CD14-positive monocyte (primary cell): ENCODE measurements at regions not wholly inside any gene's neighbourhood (a gene's known extent, or its start where the extent isn't known, plus 50 kb on each side); places are given as distances from the start of the nearest gene placed in this dataset.
"Not testable (repeated sequence)": the region's sequence is repeated elsewhere in the genome, so short reads cannot be mapped to it uniquely, and the experiment has no call there.

Experiments
- DNase-seq, 3 donors: peaks; one replicate each; pipeline ENCODE4 v3.0.0-alpha.2; 2011 to 2022
- H2AFZ ChIP-seq: 2 replicates; pipeline ENCODE4 v1.6.0; 2012; ENCODE audit warnings: mild to moderate bottlenecking, low read depth, low read length, inconsistent platforms; ENCODE audit not compliant: insufficient read depth, poor library complexity, severe bottlenecking
- H3K27ac ChIP-seq, 2 donors: 1 replicate in 1 of 2; 2 replicates in 1 of 2; pipeline ENCODE4 v1.5.1; 2012 to 2013; ENCODE audit warnings: low read length in 2 of 2, control low read depth in 1 of 2, inconsistent platforms in 1 of 2, low read depth in 1 of 2, mild to moderate bottlenecking in 1 of 2
- H3K27me3 ChIP-seq, 2 donors: one replicate each; pipeline versions ENCODE4 v1.6.0 to v1.6.1; 2011 to 2013; ENCODE audit warnings: low read length in 2 of 2; ENCODE audit not compliant: control insufficient read depth in 2 of 2, insufficient read depth in 2 of 2
- H3K36me3 ChIP-seq, 2 donors: replicated peaks in 1 of 2; 1 replicate in 1 of 2; 2 replicates in 1 of 2; pipeline versions ENCODE4 v1.5.1 to v1.6.1; 2012 to 2013; ENCODE audit warnings: low read length in 2 of 2, control low read depth in 1 of 2, inconsistent platforms in 1 of 2, mild to moderate bottlenecking in 1 of 2; ENCODE audit not compliant: insufficient read depth in 2 of 2, control insufficient read depth in 1 of 2
- H3K4me1 ChIP-seq, 2 donors: 1 replicate in 1 of 2; 2 replicates in 1 of 2; pipeline versions ENCODE4 v1.5.1 to v1.6.1; 2012 to 2013; ENCODE audit warnings: low read length in 2 of 2, control low read depth in 1 of 2, inconsistent platforms in 1 of 2, mild to moderate bottlenecking in 1 of 2, moderate library complexity in 1 of 2; ENCODE audit not compliant: insufficient read depth in 2 of 2, control insufficient read depth in 1 of 2
- H3K4me2 ChIP-seq: replicated peaks from 2 replicates; pipeline ENCODE3; 2012; ENCODE audit warnings: low read length, moderate library complexity, mild to moderate bottlenecking; ENCODE audit not compliant: poor library complexity, severe bottlenecking; ENCODE audit errors: extremely low read depth
- H3K4me3 ChIP-seq, 3 experiments: fragments of 200-600 bp in 1 of 3; sonication (generic) in 1 of 3; replicated peaks in 1 of 3; 1 replicate in 2 of 3; 2 replicates in 1 of 3; pipeline ENCODE4 v1.5.1; 2011 to 2013; ENCODE audit warnings: low read length in 3 of 3, mild to moderate bottlenecking in 3 of 3, control low read depth in 2 of 3, low read depth in 2 of 3, inconsistent platforms in 1 of 3, moderate library complexity in 1 of 3
- H3K79me2 ChIP-seq: 2 replicates; pipeline ENCODE4 v1.6.0; 2012; ENCODE audit warnings: mild to moderate bottlenecking, control low read depth, inconsistent platforms, low read length, moderate library complexity; ENCODE audit not compliant: insufficient read depth
- H3K9ac ChIP-seq: 2 replicates; pipeline ENCODE4 v1.6.0; 2017; ENCODE audit warnings: low read length, mild to moderate bottlenecking; ENCODE audit not compliant: insufficient read depth, poor library complexity, severe bottlenecking
- H3K9me3 ChIP-seq, 2 donors: replicated peaks in 1 of 2; 1 replicate in 1 of 2; 2 replicates in 1 of 2; pipeline versions ENCODE4 v1.5.1 to v1.6.1; 2012 to 2013; ENCODE audit warnings: low read length in 2 of 2, control low read depth in 1 of 2; ENCODE audit not compliant: control insufficient read depth in 1 of 2, insufficient read depth in 1 of 2
- H4K20me1 ChIP-seq: 2 replicates; pipeline ENCODE4 v1.6.0; 2012; ENCODE audit warnings: mild to moderate bottlenecking, low read length, control low read depth, moderate library complexity; ENCODE audit not compliant: insufficient read depth
- H3K27ac Mint-ChIP-seq, 7 donors: one replicate each; pipeline ENCODE4 v1.8.0; 2020; ENCODE audit warnings: mild to moderate bottlenecking in 7 of 7, mixed read lengths in 7 of 7, moderate library complexity in 6 of 7, inconsistent platforms in 2 of 7
- H3K27me3 Mint-ChIP-seq, 3 donors: one replicate each; pipeline ENCODE4 v1.8.0; 2021 to 2022; ENCODE audit warnings: low read depth in 3 of 3, mild to moderate bottlenecking in 3 of 3, mixed read lengths in 3 of 3, moderate library complexity in 3 of 3, inconsistent platforms in 1 of 3
- H3K36me3 Mint-ChIP-seq, 2 donors: one replicate each; pipeline ENCODE4 v1.8.0; 2020; ENCODE audit warnings: mixed read lengths in 2 of 2, inconsistent platforms in 1 of 2, mild to moderate bottlenecking in 1 of 2
- H3K4me1 Mint-ChIP-seq: one replicate; pipeline ENCODE4 v1.8.0; 2020; ENCODE audit warnings: mild to moderate bottlenecking, mixed read lengths
- H3K4me3 Mint-ChIP-seq, 2 donors: one replicate each; pipeline ENCODE4 v1.8.0; 2020; ENCODE audit warnings: mild to moderate bottlenecking in 2 of 2, mixed read lengths in 2 of 2, moderate library complexity in 1 of 2
- H3K9me3 Mint-ChIP-seq, 7 donors: one replicate each; pipeline ENCODE4 v1.8.0; 2020 to 2022; ENCODE audit warnings: mixed read lengths in 7 of 7, mild to moderate bottlenecking in 6 of 7, moderate library complexity in 6 of 7, inconsistent platforms in 2 of 7
- WGBS: methylation state at CpG from one replicate; pipeline ENCODE4 v1.1.5; 2013; ENCODE audit warnings: missing lambda C conversion rate; ENCODE audit not compliant: insufficient coverage; 5-methylcytosine and 5-hydroxymethylcytosine counted together
- intact Hi-C, 2 donors: fragments of 100-400 bp; cut with micrococcal nuclease; formaldehyde crosslinking; loops; one replicate each; pipeline versions ENCODE4 v1.15.0 to v1.15.1; 2023

- H3K79me2 ChIP-seq, H3K4me3 Mint-ChIP-seq, H3K27ac ChIP-seq, H3K4me1 Mint-ChIP-seq, H3K4me1 ChIP-seq, H2AFZ ChIP-seq, H3K4me2 ChIP-seq, H3K36me3 ChIP-seq, H3K36me3 Mint-ChIP-seq, DNase-seq, intact Hi-C loops, H4K20me1 ChIP-seq, H3K9ac ChIP-seq, H3K27me3 ChIP-seq, H3K27ac Mint-ChIP-seq, H3K4me3 ChIP-seq: not testable (repeated sequence)
- WGBS = no CpG with 5 or more reads among the region's 4 CpGs
- Mint-ChIP-seq H3K9me3 (peaks cover 7 to 23% (median 17%) of the 10 kb centered on the region in 7 donors), H3K27me3 (peaks cover 2 to 11% (median 6%) of the 10 kb centered on the region in 3 donors)
- peaks cover 6 to 20% of the 10 kb centered on the region in 2 donors for H3K9me3 ChIP-seq
These were observed 54.1 kb upstream of the USP14 start for GRCh38 chr18:104264-104663.

GRCh38 chr18:105161-106053, 53.0 kb upstream of the USP14 start:
- DNase-seq = peak; percentile 27 to 78 (median 57)
- H3K4me1 ChIP-seq, H3K27me3 Mint-ChIP-seq, H3K4me3 Mint-ChIP-seq, H2AFZ ChIP-seq, H3K4me1 Mint-ChIP-seq, H4K20me1 ChIP-seq, H3K4me2 ChIP-seq, H3K27me3 ChIP-seq, H3K27ac ChIP-seq, H3K36me3 ChIP-seq, H3K79me2 ChIP-seq, H3K9ac ChIP-seq, H3K27ac Mint-ChIP-seq, H3K4me3 ChIP-seq, H3K36me3 Mint-ChIP-seq, intact Hi-C loops: not testable (repeated sequence)
- H3K9me3 ChIP-seq = peaks cover 6 to 29% of the 10 kb centered on the region in 2 donors
- WGBS = 79% methylated on average over 3 of the region's 7 CpGs
- H3K9me3 Mint-ChIP-seq = peaks cover 12 to 35% (median 25%) of the 10 kb centered on the region in 7 donors

- peaks cover 12 to 41% (median 30%) of the 10 kb centered on the region in 7 donors for H3K9me3 Mint-ChIP-seq
- peaks cover 6 to 12% (median 6%) of the 10 kb centered on the region in 3 donors for H3K27me3 Mint-ChIP-seq
- H3K4me3 Mint-ChIP-seq, DNase-seq, H3K4me1 Mint-ChIP-seq, H3K4me2 ChIP-seq, H3K27me3 ChIP-seq, H3K36me3 ChIP-seq, H3K4me3 ChIP-seq, H3K9ac ChIP-seq, H3K27ac ChIP-seq, H3K79me2 ChIP-seq, H3K36me3 Mint-ChIP-seq, H4K20me1 ChIP-seq, intact Hi-C loops, H3K4me1 ChIP-seq, H2AFZ ChIP-seq: not testable (repeated sequence)
- peaks cover 6 to 35% of the 10 kb centered on the region in 2 donors for H3K9me3 ChIP-seq
- 67% methylated on average over 1 of the region's 4 CpGs for WGBS
- H3K27ac Mint-ChIP-seq = peak overlapping the region in 3 of 7 donors; percentile 2 to 30 (median 2)
These were observed 52.1 kb upstream of the USP14 start for GRCh38 chr18:106054-106851.

DNA sequence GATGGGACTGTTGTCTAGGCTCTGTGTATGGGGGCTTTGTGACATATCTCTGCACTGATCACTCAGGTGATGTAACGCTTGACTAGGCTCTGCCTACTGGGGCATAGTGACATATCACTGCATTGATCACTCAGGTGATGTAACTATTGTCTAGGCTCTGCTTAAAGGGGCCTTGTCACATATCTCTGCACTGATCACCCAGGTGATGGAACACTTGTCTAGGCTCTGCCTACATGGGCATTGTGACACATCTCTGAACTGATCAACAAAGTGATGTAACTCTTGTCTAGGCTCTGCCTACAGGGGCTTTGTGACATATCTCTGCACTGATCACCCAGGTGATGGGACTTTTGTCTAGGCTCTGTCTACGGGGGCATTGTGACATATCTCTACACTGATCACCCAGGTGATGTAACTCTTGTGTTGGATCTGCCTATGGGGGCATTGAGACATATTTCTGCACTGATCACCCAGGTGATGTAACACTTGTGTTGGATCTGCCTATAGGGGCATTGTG, 51.4 kb upstream of the USP14 start:
- H3K36me3 ChIP-seq, H3K9ac ChIP-seq, H3K4me3 ChIP-seq, H3K4me1 ChIP-seq, DNase-seq, H2AFZ ChIP-seq, H3K4me1 Mint-ChIP-seq, intact Hi-C loops, H3K79me2 ChIP-seq, H3K36me3 Mint-ChIP-seq, H3K4me2 ChIP-seq, H3K27me3 ChIP-seq, H4K20me1 ChIP-seq, H3K27ac ChIP-seq, H3K4me3 Mint-ChIP-seq: not testable (repeated sequence)
- Mint-ChIP-seq H3K27ac (peak overlapping the region in 2 of 7 donors; percentile 2), H3K27me3 (peaks cover 6 to 15% (median 8%) of the 10 kb centered on the region in 3 donors), H3K9me3 (peaks cover 12 to 45% (median 31%) of the 10 kb centered on the region in 7 donors)
- peaks cover 6 to 39% of the 10 kb centered on the region in 2 donors for H3K9me3 ChIP-seq
- WGBS = 45% methylated on average over 2 of the region's 2 CpGs
